Hindlimb muscle (tissue), 1 donor: ENCODE measurements at regions not wholly inside any gene's neighbourhood (a gene's known extent, or its start where the extent isn't known, plus 50 kb on each side); places are given as distances from the start of the nearest gene placed in this dataset.
"Not testable (repeated sequence)": the region's sequence is repeated elsewhere in the genome, so short reads cannot be mapped to it uniquely, and the experiment has no call there.

Source experiments
- DNase-seq: peaks from one replicate; pipeline ENCODE4 v3.0.0-alpha.2; 2013

DNA sequence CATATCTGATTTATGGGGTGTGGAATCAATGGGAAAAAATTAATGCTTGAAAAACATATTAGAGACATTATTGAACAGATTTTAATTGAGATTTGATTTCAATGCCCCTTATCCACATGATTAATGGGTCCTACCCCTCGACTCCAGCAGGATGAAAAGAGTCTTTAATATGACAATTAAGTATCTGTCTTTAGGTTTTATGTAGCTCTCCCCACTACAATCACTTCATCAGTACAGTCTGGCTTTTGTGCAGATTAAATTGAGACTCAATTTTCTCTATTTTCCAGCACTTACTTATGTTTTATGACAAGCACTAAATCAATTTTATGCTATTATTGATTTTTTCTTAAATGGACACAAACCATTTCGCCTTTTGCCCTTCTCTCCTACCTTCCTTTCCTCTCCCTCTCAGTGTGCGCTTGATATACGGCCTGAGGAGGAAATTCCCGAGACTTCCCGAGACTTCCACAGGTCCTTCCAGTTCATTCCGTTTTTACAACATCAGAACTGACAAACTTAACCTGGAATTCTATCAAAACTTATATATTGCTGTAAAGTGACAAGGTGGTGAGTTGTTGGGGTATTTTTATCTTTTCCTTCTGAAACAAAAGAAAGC is 555.1 kb upstream of the SALL3 start:
- DNase-seq: no peak

DNA sequence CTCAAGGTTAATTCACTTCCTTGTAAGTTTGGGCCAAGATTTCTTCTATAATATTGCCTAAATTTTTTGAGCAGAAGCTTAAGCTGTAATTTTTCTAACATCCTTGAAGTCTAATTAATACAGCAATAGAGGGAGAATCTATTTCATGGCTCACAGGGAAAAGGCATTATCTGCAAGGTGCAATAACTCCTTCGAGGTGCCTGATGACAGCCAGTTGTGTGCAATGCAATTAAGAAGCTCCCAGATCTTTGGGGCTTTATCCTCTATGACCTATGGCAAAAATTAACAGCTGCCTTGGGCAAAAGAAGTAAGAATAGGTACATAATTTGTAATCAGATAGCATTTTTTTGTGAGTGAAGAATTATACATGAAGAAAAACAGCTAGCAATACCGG is 554.6 kb upstream of the SALL3 start:
- no peak for DNase-seq

DNA sequence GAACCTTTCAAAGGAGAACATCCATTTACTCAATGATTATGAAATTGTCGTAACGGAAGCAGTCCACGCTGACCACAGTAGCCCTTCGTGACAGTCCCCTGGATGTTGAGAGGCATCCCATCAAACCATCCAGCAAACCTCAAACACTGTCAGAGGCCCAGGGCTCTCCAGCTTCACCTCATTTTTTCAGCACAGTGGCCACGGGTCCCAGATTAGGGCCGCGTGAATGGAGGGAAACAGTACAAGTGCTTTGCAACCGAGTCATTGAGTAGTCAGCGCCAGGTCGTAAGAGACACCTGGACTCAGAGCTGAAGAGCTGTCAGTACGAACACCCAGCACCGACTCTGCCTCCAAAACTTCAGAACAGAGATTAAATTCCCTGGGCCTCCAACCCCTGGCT is 552.5 kb upstream of the SALL3 start:
- no peak for DNase-seq

DNA sequence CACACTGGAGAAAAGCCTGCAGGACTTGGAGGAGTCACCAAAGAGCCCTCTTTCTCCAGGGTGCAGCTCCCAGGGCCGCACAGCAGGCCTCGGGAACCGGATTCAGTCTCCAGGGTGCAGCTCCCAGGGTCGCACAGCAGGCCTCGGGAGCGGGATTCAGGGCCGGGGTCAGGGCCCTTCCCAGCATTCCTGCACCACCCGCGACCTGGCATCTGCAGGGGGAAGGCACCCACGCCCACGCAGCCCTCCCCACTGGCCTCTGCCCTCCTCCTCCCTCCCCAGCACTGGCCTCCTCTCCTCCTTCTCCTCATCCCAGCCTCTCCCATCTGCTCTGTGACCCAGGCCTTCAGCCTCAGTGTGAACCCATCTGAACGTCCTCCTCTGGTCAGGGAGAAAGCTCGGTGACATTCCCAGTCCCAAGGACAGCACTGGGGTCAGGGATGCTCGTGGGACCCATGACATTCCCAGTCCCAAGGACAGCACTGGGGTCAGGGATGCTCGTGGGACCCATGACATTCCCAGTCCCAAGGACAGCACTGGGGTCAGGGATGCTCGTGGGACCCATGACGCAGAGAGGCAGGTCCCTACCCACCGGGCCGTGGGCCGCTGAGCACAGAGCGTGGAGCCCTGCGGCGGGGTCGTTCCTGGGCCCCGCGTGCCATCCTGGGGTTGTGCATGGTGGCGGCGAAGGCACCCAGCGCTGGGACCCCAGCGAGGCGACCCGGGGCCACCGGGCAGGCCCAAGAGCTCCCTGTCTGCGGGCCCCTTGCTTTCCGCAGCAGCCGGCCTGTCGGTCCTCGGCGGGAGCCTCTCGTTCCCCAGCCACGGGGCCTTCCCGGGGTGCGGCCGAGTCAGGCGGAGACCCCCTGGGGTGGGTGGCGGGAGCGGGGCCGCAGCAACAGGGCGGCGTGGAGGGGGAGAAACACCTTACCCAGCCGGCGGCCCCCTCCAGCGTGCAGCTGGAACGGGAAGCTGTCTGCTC is 550.2 kb upstream of the SALL3 start:
- DNase-seq: no peak

DNA sequence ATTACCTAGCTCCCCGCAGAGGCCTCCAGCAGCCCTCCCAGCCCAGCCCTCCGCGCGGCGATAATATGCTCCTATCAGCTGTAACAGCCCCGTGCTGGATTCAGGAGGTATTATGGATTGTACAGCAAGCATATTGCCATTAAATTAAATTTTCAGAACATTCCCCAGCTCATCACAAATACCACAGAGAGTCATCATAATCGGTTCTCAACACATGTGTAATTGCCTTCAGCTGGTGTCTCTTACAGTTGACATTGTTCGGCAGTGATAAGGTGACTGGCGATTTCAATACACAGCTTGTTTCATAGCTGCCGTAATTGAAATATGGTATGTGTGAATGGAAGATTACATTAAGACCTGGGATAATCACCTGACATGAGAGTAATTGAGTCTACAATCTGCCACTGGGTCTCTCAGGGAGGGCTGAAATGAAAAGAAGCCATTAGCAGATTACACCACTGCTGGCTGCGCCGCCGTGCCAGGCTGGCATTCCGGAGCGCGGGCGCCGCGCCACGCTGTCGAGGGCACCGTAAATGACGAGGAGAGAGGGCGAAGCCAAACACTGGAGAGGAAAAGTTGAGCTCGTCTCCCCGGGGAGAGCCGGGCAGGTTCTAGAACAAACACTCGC is 549.4 kb upstream of the SALL3 start:
- no peak for DNase-seq

DNA sequence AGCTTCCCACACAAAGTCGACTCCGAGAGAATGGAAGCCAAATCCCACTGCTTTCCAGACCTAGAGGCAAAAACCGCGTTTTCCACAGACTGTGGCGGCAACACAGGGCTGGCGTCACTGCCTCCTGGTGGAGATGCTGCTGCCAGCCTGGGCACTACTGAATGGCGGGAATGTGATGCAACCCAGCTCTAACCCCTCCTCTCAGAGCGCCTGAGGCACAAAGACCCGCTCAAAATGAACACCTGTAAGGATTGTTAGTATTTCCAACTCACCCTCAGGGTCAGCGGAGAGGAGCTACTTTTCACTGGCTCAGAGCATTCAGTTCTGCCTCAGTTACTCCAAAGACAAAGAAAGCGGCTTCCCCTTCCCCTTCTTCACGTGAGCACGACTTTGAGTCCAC is 548.0 kb upstream of the SALL3 start:
- DNase-seq: no peak

DNA sequence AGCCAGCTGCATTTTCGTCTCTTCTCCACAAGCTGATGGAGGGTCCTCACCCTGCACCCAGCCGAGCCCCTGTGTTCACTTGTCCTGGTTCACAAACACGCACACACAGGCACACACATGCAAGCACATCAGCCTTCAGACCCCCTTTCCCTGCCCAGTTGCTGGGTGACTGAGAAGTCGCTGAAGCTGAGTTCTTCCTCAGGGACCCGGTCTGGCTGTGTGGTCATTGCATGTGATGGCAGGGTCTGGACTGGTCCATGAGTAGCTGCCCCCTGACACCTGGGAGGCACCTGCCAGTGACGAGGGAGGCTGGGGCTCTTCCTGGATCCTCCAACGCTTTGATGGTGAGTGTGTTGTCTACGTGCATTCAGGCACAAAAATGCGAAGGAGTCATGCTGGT is 546.1 kb upstream of the SALL3 start:
- DNase-seq: no peak

DNA sequence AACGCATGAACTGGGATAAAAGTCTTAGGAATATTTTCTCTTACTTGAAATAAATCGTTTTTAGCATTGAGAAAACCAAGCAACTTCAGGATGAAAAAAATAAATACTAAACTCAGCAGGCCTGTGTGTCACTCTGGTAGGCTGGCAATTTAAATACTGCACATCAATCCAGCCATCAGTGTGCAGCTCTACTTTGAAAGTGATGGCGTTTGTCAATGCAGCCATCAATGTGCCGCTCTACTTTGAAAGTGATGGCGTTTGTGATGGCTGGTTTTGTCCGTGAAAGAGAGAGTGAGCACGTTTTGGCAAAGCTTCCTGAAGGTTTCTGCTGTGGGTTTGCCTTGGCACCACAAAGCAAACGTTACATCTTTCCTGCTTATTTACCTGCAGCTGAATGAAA is 543.5 kb upstream of the SALL3 start:
- DNase-seq: no peak

DNA sequence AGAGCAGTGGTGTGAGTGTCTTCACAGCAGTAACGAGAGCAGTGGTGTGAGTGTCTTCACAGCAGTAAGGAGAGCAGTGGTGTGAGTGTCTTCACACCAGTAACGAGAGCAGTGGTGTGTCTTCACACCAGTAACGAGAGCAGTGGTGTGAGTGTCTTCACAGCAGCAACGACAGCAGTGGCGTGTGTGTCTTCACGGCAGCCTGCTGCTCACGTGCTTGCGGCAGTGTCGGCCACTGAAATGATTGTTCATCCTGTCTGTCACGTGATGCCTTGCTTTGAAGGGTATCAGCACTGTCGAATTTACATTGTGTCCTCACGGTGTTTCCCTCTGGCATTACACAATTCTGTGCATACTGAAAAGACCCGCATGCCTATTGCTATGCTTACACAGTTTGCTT is 541.4 kb upstream of the SALL3 start:
- not testable (repeated sequence) for DNase-seq

DNA sequence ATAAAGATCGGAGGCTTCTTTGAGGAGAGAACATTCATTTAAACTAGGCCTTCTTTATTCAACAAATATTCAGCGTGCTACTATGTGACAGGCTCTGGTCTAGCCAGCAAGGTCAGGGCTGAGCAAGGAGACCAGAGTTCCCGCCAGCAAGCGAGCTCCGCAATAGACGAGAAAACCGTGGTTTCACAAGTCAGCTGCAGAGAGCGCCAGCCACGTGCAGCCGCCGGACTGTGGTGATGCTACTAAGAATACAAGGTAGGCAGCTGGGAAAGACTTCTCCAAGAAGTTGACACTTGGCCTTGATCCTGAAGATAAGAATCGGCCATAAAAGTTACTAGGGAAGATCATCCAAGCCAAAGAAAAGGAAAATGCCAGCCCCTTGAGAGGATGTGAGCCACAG is 533.7 kb upstream of the SALL3 start:
- DNase-seq: no peak

DNA sequence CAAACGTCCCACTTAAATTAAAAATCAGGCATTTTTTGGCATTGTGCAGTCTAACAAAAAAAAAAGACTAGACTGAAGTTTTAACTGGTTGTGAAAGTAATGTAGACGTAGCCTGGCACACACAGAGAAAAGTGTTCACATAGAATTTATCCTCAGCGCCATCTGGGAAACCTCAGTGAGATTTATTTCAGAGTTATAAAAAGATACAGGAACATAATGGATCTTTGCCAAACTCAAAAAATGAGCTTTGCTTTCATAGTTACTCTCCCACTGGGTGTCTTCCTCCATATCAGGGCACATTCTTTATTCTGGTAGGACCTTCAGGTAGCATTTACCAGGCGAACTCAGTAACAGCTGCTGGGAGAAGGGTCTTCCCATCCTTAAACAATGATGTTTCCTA is 532.4 kb upstream of the SALL3 start:
- DNase-seq: no peak

DNA sequence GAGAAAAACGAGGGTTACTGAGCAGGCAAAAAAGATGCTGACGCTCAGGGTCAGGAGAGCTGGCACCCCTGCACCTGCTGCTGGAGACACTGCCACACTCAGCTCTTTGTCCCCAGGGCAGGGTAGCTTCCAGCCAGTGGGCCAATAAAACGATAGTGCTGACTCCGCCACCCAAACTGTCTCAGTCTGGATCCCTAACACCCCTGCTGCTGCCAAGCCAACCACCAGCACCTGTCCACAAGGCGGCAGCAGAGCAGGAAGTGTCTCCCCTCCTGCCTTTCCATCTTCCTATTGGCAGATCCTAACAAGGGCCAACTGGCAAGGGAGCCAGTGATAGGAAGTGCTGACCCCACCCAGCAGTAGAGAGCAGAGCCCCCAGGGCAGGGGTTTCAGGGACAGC is 531.5 kb upstream of the SALL3 start:
- no peak for DNase-seq

DNA sequence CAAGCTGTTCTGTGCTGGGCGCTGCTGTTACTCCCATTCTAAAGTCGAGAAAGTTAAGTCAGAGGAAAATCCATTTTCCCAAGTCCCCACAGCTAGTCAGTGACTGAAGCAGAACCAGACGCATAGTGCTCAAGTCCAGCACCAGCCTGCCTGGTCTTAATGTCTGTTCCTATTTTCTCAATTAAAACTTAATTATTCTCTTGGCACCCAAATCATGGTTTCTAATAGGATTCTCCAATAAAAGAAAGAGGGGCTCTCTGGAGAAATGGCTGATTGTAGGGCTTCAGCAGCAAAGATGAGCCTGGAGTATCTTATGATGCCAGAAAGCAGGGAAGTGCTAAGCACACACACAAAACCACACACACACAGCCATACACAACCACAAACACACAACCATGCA is 531.0 kb upstream of the SALL3 start:
- no peak for DNase-seq

DNA sequence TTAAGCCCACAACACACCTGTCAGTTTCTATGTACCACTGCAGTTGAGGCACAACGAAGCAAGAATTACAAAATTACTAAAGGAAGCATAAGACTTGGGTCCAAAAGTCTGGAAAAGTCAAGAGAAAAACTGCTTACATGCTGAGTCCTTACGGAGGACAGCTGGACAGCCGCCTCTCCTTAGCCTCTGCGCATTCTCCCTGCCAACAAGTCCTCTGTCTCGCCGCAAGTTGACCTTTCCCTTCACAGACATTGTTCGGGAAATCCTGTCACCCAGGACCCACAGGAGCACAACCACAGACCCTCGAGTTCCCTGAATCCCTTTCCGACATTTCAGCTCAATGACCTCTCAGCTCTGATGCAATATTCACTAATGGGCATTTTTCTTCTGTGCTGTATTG is 525.4 kb upstream of the SALL3 start:
- no peak for DNase-seq

DNA sequence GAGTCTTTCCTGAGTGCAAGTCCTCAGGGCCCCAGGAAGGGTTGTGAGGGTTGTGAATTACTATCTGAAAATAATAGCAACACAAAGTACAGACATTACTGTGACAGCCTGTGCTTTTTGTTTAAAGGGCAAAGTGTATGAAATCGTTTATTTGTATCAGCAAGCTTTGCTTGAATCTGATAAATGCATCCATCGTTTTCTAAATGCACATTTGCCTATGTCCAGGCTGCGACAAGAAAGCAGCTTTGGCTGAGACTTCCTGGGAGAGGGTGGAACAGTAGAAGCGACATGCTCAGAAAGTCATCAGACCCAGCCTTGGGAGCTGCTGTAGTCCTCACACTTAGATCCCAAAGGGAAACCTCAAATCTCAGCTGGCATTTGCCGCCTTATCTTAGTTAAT is 524.2 kb upstream of the SALL3 start:
- DNase-seq: no peak

DNA sequence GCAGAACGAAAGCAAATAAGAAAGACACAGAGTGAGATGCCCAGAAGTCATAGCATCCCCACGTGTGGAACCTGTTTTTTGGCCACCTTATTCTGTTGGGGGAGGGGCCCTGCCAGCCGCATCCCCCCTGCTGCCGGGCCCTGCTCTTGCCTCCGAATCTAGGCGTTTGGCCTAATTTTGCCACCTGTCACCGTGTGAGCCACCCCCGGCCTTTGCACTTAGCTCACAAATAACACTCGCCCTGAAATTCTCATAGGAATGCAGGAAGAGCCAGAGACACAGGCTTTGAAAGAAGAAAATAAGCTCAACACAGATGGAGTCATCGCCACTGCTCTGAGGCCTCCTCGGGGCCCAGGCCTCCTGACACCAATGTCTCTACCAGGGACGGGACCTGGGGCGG is 522.6 kb upstream of the SALL3 start:
- no peak for DNase-seq

DNA sequence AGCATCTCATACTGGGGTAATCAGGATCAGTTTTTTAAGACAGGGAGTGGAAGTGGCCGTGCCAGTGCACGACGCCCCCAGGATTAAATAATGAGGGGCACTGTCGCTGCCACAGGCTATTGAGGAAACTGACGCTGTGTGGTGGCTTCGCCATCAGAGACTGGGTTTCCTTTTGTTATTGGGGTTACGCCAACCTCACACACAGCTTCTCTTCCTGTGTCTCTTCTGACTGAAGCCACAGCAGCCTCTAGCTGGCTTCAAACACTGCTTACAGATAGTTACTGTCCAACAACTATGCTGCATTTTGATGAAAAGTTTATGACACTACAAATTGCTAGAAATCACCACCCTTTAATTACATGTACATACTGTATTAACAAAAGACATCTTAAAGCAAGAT is 521.9 kb upstream of the SALL3 start:
- DNase-seq: no peak

DNA sequence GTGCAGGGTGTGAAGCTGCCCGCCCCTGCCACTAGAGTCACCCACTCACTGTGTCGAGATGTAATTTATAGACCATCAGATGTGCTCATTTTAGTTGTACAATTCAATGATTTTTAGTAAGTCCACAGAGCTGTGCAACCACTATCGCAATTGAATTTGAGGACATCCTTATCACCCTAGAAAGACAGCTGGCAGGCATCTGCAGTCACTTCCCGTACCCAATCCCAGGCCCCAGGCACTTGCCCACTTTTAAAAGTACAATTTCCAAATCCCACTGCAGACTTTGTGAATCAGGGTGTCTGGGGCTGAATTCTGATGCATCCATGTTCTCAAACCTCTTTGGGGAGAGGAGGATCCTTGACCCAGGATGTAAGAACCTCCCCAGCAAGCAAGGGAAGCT is 521.3 kb upstream of the SALL3 start:
- DNase-seq: no peak

DNA sequence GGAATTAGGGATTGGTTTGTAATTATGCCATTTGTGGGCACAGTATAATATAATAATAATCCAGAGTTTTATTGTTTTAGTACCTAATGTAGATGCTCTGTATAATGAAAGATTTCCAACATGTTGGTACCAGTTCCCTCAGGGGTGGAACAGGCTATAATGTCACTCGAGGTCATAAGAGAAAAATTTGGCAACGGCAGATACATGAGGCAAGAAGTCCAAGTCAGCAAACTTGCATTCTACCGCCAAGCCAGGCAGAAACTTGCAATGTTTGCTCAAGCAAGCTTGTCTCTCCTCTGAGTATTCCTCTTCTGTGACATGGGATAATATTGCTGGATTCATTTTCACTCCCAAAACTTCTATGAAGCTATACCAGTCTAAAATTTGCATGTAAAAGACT is 520.0 kb upstream of the SALL3 start:
- DNase-seq: no peak

DNA sequence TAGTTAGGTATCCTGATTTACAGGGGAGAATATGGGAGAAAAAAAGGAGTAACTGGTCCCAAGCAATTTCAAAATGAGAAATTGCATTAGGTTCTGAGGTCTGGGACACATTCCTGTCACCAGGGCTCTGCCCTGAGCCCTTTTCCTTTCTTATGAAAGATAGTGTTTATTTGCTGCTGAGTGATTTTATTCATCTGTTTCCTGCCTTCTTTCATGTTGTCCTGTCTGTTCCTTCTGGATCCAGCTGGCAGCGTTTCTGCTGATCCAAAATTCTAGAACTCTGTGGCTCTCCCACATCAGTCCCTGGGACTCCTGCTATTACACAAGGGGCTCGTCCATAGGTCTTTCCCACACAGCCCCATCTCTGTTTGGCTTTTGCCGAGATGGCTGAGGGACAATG is 519.1 kb upstream of the SALL3 start:
- no peak for DNase-seq

DNA sequence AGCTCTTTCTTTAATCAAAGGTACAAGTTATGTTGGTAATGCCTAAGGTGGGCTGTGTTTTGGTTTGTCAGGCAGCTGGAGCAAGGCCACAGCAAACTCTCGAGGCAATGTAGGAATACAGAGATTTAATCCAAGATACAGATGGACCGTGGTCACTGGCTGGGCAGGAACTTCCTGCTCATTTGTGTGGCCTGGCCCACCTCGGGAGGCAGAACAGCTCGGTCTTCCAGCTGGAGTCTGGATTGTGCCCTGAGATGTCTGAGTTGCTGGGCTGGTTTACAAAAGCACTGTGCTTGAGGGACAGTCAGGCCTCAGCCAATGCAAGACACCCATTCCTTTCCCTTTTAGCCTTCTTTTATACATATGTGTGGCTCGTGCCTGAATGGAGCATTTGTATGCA is 506.1 kb upstream of the SALL3 start:
- no peak for DNase-seq

DNA sequence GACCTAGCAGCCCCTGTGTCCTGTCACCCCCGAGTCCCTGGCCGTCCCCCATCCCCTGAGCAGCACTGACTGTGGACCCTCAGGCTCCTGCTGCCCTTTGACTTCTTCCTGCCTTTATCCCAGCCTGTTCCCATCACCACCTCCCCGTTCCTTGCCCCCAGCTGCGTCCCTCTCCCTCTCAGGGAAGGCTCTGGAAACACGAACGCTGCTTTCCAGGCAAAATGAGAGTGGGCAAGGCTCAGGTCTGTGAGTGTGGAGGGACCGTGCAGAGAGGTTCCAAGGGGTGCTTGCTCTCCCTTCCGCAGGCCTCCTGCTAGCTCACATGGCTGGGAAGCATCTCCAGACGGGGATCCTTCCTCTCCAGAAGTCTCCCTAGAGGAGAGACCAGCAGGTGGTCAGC is 501.8 kb upstream of the SALL3 start:
- no peak for DNase-seq

DNA sequence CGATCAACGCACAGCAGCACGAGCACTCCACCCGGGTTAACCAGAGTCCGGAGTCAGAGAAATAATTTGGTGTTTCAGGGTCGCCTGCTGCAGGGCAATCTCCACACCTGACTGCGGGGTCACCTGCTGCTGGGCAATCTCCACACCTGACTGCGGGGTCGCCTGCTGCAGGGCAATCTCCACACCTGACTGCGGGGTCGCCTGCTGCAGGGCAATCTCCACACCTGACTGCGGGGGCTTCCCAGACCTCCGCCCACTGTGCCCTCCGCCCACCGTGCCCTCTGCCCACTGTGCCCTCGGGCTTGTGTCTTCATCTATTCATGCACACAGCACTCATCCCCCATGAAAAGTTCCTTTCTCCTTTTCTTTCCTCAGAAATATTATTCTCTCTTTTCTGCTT is 500.2 kb upstream of the SALL3 start:
- DNase-seq: no peak
